HK-2 (cell line): ENCODE measurements at regions not wholly inside any gene's neighbourhood (a gene's known extent, or its start where the extent isn't known, plus 50 kb on each side); places are given as distances from the start of the nearest gene placed in this dataset.

Experiments
- DNase-seq: peaks from one replicate; pipeline ENCODE4 v3.0.0-alpha.2; 2018; ENCODE audit not compliant: unreplicated experiment

DNA sequence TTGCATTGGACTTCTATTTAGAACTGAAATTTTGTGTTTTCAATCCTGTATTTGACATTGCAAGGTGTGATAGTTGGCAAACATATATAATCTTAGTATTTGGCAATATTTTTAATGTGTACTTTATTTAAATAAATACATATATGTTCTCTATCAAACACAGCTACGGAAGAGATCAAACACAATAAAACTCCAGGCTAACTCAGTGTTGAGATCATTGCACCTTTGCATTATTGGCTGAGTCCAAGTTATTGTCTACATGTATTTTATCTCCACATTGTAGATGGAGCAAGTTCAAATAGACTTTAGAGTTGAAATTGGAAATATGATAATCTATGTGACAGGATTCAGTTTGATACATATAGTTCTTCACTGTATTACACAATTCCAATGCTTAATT is 176.7 kb downstream of the ST6GAL2 start:
- DNase-seq, result no peak

DNA sequence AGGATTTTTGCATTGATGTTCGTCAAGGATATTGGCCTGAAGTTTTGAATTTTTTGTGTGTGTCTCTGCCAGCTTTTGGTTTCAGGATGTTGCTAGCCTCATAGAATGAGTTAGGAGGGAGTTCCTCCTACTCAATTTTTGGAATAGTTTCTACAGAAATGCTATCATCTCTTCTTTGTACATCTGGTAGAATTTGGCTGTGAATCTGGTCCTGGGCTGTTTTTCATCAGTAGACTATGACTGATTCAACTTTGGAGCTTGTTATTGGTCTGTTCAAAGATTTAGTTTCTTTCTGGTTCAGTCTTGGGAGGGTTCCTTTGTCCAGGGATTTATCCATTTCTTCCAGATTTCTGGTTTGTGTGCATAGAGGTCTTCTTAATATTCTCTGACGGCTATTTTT is 166.7 kb downstream of the ST6GAL2 start:
- no peak for DNase-seq

DNA sequence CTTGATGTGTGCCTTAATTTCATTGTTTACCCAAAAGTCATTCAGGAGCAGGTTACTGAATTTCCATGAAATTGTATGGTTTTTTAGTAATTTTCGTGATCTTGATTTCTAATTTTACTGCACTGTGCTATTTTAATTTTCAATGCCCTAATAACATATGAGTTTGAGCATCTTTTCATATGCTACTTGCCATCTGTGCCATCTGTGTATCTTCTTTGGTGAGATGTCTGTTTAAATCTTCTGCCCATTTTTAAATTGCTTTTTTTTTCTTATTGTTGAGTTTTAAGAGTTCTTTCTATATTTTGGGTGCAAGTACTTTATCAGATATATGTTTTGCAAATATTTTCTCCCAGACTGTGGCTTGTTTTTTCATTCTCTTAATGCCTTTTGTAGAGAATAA is 165.9 kb downstream of the ST6GAL2 start:
- no peak for DNase-seq

DNA sequence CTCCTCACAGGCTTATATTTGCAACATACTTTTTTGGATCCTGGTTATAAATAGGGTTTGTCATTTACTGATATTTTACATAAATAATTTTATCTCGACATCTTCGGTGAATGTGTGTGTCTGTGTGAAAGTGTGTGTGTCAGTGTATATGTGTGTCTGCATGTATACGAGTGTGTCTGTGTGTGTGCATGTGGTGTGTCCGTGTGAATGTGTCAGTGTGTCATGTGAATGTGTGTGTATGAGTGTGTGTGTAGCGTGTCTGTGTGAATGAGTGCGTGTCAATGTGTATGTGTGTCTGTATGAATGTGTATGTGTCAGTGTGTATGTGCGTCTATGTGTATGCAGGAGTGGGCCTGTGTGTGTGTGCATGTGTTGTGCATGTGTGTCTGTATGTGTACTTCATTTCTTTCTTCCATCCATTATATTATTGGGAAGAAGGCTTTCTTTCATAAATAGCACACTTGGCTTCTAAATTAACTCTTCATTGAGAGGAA is 161.6 kb downstream of the ST6GAL2 start:
- DNase-seq, result no peak

DNA sequence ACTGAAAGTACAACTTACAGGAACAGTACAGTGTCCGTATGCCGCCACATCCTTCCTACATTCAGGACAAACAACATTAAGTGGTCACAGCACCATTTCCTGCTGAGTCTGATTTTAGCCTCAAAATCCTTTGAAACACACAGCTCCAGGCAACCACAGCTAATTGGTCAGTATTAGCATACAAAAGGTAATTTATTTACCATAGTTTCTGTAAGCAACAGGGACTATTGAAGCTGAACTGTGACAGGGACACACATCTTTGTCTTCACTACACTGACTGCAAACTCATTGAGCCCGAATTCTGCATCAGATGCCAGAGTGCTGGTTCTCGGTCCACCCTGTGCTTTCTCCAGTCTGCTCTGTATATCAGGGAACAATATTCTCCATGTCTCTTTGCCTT is 151.8 kb downstream of the ST6GAL2 start:
- no peak for DNase-seq

DNA sequence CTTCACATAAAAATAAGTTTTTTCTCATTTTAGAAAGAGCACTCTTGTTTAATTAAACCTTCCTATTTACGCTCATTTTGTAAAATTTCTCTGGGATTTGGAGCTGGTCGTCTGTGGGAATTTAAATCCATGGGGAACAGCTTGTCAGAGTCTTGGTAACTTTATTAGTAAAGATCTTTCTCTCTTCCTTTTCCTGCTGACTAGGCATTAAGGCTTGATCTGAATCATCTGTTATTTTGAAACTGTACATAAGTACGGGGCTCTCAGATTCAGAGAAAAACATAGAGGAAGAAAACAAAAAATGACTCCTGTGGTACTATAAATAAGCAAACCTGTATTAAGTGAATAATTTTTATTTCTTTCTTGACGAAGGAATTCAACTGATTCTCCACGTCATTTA is 150.2 kb downstream of the ST6GAL2 start:
- DNase-seq, result no peak

DNA sequence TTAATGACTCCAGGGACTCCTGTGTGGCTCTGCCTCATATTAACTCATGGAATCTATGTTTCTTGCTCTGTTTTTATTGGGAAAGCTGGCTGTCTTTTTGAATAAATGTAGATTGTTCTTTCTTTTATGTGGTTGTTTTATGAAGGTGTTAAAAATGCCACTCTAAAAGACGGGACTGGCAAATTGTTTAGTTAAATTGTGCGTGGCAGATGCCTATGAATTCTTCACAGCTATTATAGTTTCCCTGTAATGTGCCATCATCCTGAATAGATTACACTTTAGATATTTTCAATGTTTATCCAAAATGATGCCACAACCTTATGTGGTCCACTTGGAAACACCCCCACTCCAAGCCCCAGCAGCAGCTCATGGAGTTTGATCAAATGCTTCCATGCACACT is 149.7 kb downstream of the ST6GAL2 start:
- no peak for DNase-seq

DNA sequence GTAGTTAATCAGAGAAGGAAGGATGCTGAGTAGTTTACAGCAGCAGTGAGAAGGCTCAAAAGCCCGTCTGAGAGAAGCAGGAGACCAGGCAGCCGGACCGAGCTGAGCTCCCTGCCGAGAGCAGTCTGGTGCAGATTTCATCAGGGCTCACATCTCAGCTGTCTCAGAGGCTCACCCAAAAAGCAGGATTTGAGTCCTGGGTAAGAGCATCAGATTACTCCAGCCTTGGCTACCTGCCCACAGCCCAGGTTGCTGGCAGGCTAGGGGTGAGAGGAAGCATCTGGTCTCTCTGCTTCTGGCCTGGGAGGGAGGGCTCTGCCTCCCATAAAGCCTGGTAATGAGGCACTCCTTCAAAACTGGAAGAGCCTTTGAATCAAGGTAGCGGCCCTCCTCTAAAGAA is 140.5 kb downstream of the ST6GAL2 start:
- no peak for DNase-seq

DNA sequence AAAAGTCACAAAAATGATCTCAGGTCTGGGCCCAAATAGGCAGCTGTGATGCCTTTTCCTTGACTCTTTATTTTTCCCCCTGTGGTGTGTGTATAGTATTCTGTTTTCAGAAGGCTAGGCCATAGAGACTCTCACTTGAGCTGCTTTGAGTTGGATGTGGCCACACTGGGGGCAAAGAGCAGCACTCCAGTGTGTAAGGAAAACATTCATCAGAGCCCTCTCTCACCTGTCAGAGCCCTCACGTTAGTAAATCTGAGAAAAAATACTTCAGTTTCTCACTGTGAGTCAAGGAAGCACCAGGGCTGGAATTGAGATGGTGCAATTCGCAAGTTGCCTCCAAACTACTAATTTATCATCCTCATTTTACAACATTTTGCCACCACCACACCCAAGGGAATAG is 136.1 kb downstream of the ST6GAL2 start:
- DNase-seq, result no peak
